HCT116 (cell line): ENCODE measurements at regions not wholly inside any gene's neighbourhood (a gene's known extent, or its start where the extent isn't known, plus 50 kb on each side); places are given as distances from the start of the nearest gene placed in this dataset.

ENCODE experiments used
- ATF3 ChIP-seq: IDR thresholded peaks from 2 replicates; pipeline ENCODE4 v1.6.1; 2012
- CTCF ChIP-seq, 3 experiments: fragments of 200-600 bp in 1 of 3; sonication (generic) in 1 of 3; IDR thresholded peaks in 2 of 3; conservative IDR thresholded peaks in 1 of 3; 2 replicates each; pipeline ENCODE4 v1.5.1; 2012 to 2017; ENCODE audit warnings: low read depth in 2 of 3, low read length in 2 of 3, antibody characterized with exemption in 1 of 3, borderline replicate concordance in 1 of 3, control low read depth in 1 of 3, mild to moderate bottlenecking in 1 of 3, mixed read lengths in 1 of 3, mixed run types in 1 of 3, moderate library complexity in 1 of 3; ENCODE audit not compliant: insufficient read depth in 1 of 3
- MAX ChIP-seq: IDR thresholded peaks from 2 replicates; pipeline ENCODE4 v1.6.1; 2012
- ZFX ChIP-seq: fragments of 450-650 bp; IDR thresholded peaks from 2 replicates; pipeline ENCODE4 v1.6.1; 2017

DNA sequence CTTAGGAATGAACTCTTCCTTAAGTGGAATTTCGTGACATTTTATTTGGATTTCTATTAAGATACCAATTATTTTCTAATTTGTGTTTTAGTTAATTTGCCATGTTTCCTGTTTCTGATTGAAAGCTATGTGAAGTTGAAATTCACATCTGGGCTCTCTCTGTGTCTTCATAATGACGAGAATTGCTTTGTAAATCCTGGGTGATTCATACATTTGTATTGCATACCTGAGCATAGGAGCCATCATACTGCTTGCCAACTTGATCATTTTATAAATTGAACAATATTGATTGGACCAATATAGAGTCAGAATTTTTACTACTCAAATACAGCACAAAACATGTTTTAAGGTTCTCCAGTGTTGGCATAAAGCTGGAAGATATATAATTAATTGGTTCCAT, 817.9 kb downstream of the BRINP3 start:
- TF ChIP-seq ZFX, result no peak
- TF ChIP-seq CTCF (IDR thresholded peaks at IDR 0.05 in 2 of 3, conservative IDR thresholded peaks at IDR 0.05 in 1 of 3; ENCODE audit: borderline replicate concordance in 1 of 3, insufficient read depth in 1 of 3, low read depth in 2 of 3, low read length in 2 of 3), result no peak
- no peak for TF ChIP-seq MAX
- TF ChIP-seq ATF3, result no peak
